ENCODE measurements at regions not wholly inside any gene's neighbourhood (a gene's known extent, or its start where the extent isn't known, plus 50 kb on each side); places are given as distances from the start of the nearest gene placed in this dataset.

- intact Hi-C loops (cut with DNase I, micrococcal nuclease): no loop called here
- no peaks in the 10 kb centered on the region for H3K4me1 Mint-ChIP-seq (ENCODE audit: low read depth)
Observed at GRCh38 chr11:15613251-15613650, 498.5 kb downstream of the INSC start.

DNA sequence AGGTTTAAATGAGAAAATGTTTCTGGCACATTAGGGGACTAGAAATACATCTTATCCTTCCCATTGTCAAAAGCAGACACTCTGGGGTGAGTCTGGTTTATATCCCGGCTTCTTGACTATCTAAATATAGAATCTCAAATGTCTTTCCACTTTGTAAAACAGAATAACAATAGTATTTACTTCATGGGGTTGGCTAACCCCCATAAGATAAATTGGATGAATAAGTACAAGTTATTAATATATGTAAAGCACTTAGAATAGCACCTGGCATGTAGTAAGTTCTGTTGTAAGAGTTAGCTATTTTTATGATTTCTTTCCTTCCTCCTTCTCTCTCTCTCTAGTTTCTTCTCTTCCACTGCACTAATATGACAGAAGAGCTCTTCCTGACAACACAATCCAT is 499.1 kb downstream of the INSC start:
- peaks cover 8% of the 10 kb centered on the region for H3K27me3 Mint-ChIP-seq
- DNase-seq: no peak
- Histone ChIP-seq H3K27me3 (ENCODE audit: control insufficient read depth in 1 of 2, insufficient read depth in 2 of 2, low read length in 2 of 2) (no peaks in the 10 kb centered on the region), H3K36me3 (ENCODE audit: insufficient read depth, low read length) (no peaks in the 10 kb centered on the region), H3K27ac (ENCODE audit: low read depth in 1 of 2, low read length in 2 of 2) (no peak overlapping the region), H3K4me1 (ENCODE audit: insufficient read depth, low read length) (no peaks in the 10 kb centered on the region), H3K4me3 (ENCODE audit: low read length) (no peak overlapping the region), H3K9me3 (ENCODE audit: control insufficient read depth in 1 of 2, insufficient read depth in 1 of 2, low read length in 2 of 2) (no peaks in the 10 kb centered on the region)
- intact Hi-C loops (cut with DNase I, micrococcal nuclease): no loop called here
- no peak for TF ChIP-seq CTCF (IDR thresholded peaks at IDR 0.05)
- ATAC-seq (ENCODE audit: poor library complexity): no peak
- CTCF ChIA-PET: no interaction called here
- POLR2A ChIA-PET: no interaction called here
- H3K36me3 Mint-ChIP-seq (ENCODE audit: low read depth): no peaks in the 10 kb centered on the region
- no peaks in the 10 kb centered on the region for H3K9me3 Mint-ChIP-seq
- no peak overlapping the region for H3K4me3 Mint-ChIP-seq
- H3K27ac Mint-ChIP-seq: no peak overlapping the region
- no peaks in the 10 kb centered on the region for H3K4me1 Mint-ChIP-seq (ENCODE audit: low read depth)

More at GRCh38 chr11:15613251-15613650, 498.5 kb downstream of the INSC start:
- Histone ChIP-seq H3K27me3 (ENCODE audit: control insufficient read depth in 1 of 2, insufficient read depth in 2 of 2, low read length in 2 of 2) (no peaks in the 10 kb centered on the region), H3K4me3 (ENCODE audit: low read length) (no peak overlapping the region), H3K4me1 (ENCODE audit: insufficient read depth, low read length) (no peaks in the 10 kb centered on the region), H3K36me3 (ENCODE audit: insufficient read depth, low read length) (no peaks in the 10 kb centered on the region), H3K27ac (ENCODE audit: low read depth in 1 of 2, low read length in 2 of 2) (no peak overlapping the region), H3K9me3 (ENCODE audit: control insufficient read depth in 1 of 2, insufficient read depth in 1 of 2, low read length in 2 of 2) (no peaks in the 10 kb centered on the region)
- CTCF ChIA-PET: no interaction called here
- no peak overlapping the region for H3K4me3 Mint-ChIP-seq
- no peak for DNase-seq
- H3K9me3 Mint-ChIP-seq: no peaks in the 10 kb centered on the region
- POLR2A ChIA-PET: no interaction called here
- TF ChIP-seq CTCF (IDR thresholded peaks at IDR 0.05): no peak
- H3K27ac Mint-ChIP-seq: no peak overlapping the region
- ATAC-seq (ENCODE audit: poor library complexity): no peak
- no peaks in the 10 kb centered on the region for H3K36me3 Mint-ChIP-seq (ENCODE audit: low read depth)
- peaks cover 8% of the 10 kb centered on the region for H3K27me3 Mint-ChIP-seq

GRCh38 chr11:15615398-15616096 is 500.8 kb downstream of the INSC start:
- peaks cover 8% of the 10 kb centered on the region for H3K27me3 Mint-ChIP-seq
- Histone ChIP-seq H3K4me3 (ENCODE audit: low read length) (no peak overlapping the region), H3K27ac (ENCODE audit: low read depth in 1 of 2, low read length in 2 of 2) (no peak overlapping the region), H3K27me3 (ENCODE audit: control insufficient read depth in 1 of 2, insufficient read depth in 2 of 2, low read length in 2 of 2) (no peaks in the 10 kb centered on the region), H3K4me1 (ENCODE audit: insufficient read depth, low read length) (no peaks in the 10 kb centered on the region), H3K36me3 (ENCODE audit: insufficient read depth, low read length) (no peaks in the 10 kb centered on the region), H3K9me3 (ENCODE audit: control insufficient read depth in 1 of 2, insufficient read depth in 1 of 2, low read length in 2 of 2) (no peaks in the 10 kb centered on the region)
- CTCF ChIA-PET: no interaction called here
- H3K9me3 Mint-ChIP-seq: no peaks in the 10 kb centered on the region
- no peak overlapping the region for H3K4me3 Mint-ChIP-seq
- H3K4me1 Mint-ChIP-seq (ENCODE audit: low read depth): no peaks in the 10 kb centered on the region
- H3K36me3 Mint-ChIP-seq (ENCODE audit: low read depth): no peaks in the 10 kb centered on the region
- H3K27ac Mint-ChIP-seq: no peak overlapping the region
- DNase-seq (no peak), ATAC-seq (ENCODE audit: poor library complexity) (no peak)
- no peak for TF ChIP-seq CTCF (IDR thresholded peaks at IDR 0.05)
- intact Hi-C loops (cut with DNase I, micrococcal nuclease): no loop called here
- POLR2A ChIA-PET: no interaction called here
